GM12878 (cell line): ENCODE measurements at regions not wholly inside any gene's neighbourhood (a gene's known extent, or its start where the extent isn't known, plus 50 kb on each side); places are given as distances from the start of the nearest gene placed in this dataset.

Experiments used
- ATAC-seq: fragments of 200-7000 bp; cut with Tn5 transposase; 3 replicates; pipeline ENCODE4 v1.9.1; 2020; ENCODE audit warnings: mild to moderate bottlenecking, moderate library complexity
- BruUV-seq: library from RNA; stranded (reverse); fragments of 400-500 nt; replicated peaks from 2 replicates; lab custom pipeline; 2021; lab: Mats Ljungman, UMichigan
- CTCF ChIA-PET: fragments of 300-600 bp; sonication (Branson Sonifier 250); formaldehyde crosslinking; extraction: SDS; loops from one replicate; lab custom pipeline; 2021; ENCODE audit warnings: inconsistent platforms; lab: Yijun Ruan, JAX
- POLR2A ChIA-PET: fragments of 350-600 bp; formaldehyde crosslinking; extraction: SDS; loops from one replicate; lab custom pipeline; 2021; ENCODE audit warnings: inconsistent platforms; lab: Charles Lee
- RAD21 ChIA-PET: fragments of 300-600 bp; sonication (Branson Sonifier 250); formaldehyde crosslinking; loops from one replicate; lab custom pipeline; 2023; ENCODE audit warnings: antibody characterized with exemption; ENCODE audit not compliant: unreplicated experiment; lab: Charles Lee
- SMC1A ChIA-PET: fragments of 300-600 bp; sonication (Branson Sonifier 250); formaldehyde crosslinking; loops from one replicate; lab custom pipeline; 2023; ENCODE audit not compliant: unreplicated experiment, uncharacterized antibody; lab: Charles Lee
- DNase-seq: peaks from one replicate; pipeline ENCODE4 v3.0.0-alpha.2; 2011; ENCODE audit warnings: low read depth, low spot score
- FAIRE-seq: peaks from 3 replicates; lab custom pipeline; 2011; peaks lifted over from hg19 to GRCh38; lab: Jason Lieb, UNC
- H2AFZ ChIP-seq: 2 replicates; pipeline ENCODE4 v1.6.0; 2011; ENCODE audit warnings: low read depth, low read length, control low read depth; ENCODE audit not compliant: control insufficient read depth
- H3K27ac ChIP-seq: 2 replicates; pipeline ENCODE4 v1.5.1; 2011; ENCODE audit warnings: control low read depth; ENCODE audit not compliant: control insufficient read depth, insufficient read depth
- H3K27me3 ChIP-seq, 2 experiments: replicated peaks in 1 of 2; 2 replicates each; pipeline versions ENCODE4 v1.6.0 to v1.6.1; 2011; ENCODE audit warnings: low read length in 1 of 2; ENCODE audit not compliant: control insufficient read depth in 2 of 2, insufficient read depth in 2 of 2
- H3K36me3 ChIP-seq, 2 experiments: 2 replicates each; pipeline ENCODE4 v1.5.1; 2011; ENCODE audit warnings: low read length in 1 of 2; ENCODE audit not compliant: control insufficient read depth in 2 of 2, insufficient read depth in 2 of 2
- H3K4me1 ChIP-seq: 2 replicates; pipeline ENCODE4 v1.6.1; 2011; ENCODE audit warnings: mild to moderate bottlenecking, low read length, moderate library complexity, mixed read lengths; ENCODE audit not compliant: control insufficient read depth, insufficient read depth
- H3K4me2 ChIP-seq: 2 replicates; pipeline ENCODE4 v1.6.0; 2011; ENCODE audit warnings: control low read depth; ENCODE audit not compliant: control insufficient read depth, insufficient read depth
- H3K4me3 ChIP-seq: fragments of 200-600 bp; sonication (generic); 2 replicates; pipeline ENCODE4 v1.5.1; 2016
- H3K79me2 ChIP-seq: 2 replicates; pipeline ENCODE4 v1.6.0; 2011; ENCODE audit warnings: low read length; ENCODE audit not compliant: control insufficient read depth, insufficient read depth
- H3K9ac ChIP-seq: 2 replicates; pipeline ENCODE4 v1.8.0; 2011; ENCODE audit warnings: low read length, control low read depth, mixed read lengths; ENCODE audit not compliant: control insufficient read depth, insufficient read depth
- H3K9me3 ChIP-seq: replicated peaks from 3 replicates; pipeline ENCODE4 v1.5.1; 2011; ENCODE audit warnings: mild to moderate bottlenecking, low read length; ENCODE audit not compliant: control insufficient read depth, insufficient read depth
- H4K20me1 ChIP-seq: 2 replicates; pipeline ENCODE4 v1.6.0; 2011; ENCODE audit not compliant: control insufficient read depth, insufficient read depth
- ATF2 ChIP-seq: IDR thresholded peaks from 2 replicates; pipeline ENCODE4 v1.6.1; 2012; ENCODE audit warnings: low read length, inconsistent platforms
- BMI1 ChIP-seq: fragments of 450-650 bp; IDR thresholded peaks from 2 replicates; pipeline ENCODE4 v1.6.1; 2016; ENCODE audit warnings: mild to moderate bottlenecking, moderate library complexity, borderline replicate concordance
- EP300 ChIP-seq, 2 experiments: fragments of 150-350 bp in 1 of 2; IDR thresholded peaks; 2 replicates each; pipeline ENCODE4 v1.6.1; 2011 to 2012; ENCODE audit warnings: low read depth in 2 of 2, low read length in 2 of 2, borderline replicate concordance in 1 of 2, improper control_type of control experiment in 1 of 2, inconsistent platforms in 1 of 2; ENCODE audit not compliant: control insufficient read depth in 1 of 2
- ETV6 ChIP-seq, 2 experiments: fragments of 450-650 bp in 1 of 2; IDR thresholded peaks in 1 of 2; conservative IDR thresholded peaks in 1 of 2; 2 replicates each; pipeline ENCODE4 v1.6.1; 2014; ENCODE audit warnings: antibody characterized with exemption in 1 of 2, borderline replicate concordance in 1 of 2, low read depth in 1 of 2, mild to moderate bottlenecking in 1 of 2, moderate library complexity in 1 of 2
- NR2C1 ChIP-seq: fragments of 450-650 bp; IDR thresholded peaks from 2 replicates; pipeline ENCODE4 v1.6.1; 2017; ENCODE audit warnings: antibody characterized with exemption, mild to moderate bottlenecking, moderate library complexity
- PML ChIP-seq: IDR thresholded peaks from 2 replicates; pipeline ENCODE4 v1.6.1; 2012; ENCODE audit warnings: low read length, inconsistent platforms
- RELA ChIP-seq: fragments of 450-650 bp; IDR thresholded peaks from 2 replicates; pipeline ENCODE4 v1.8.0; 2014; ENCODE audit warnings: borderline replicate concordance; ENCODE audit not compliant: partially characterized antibody
- SRF ChIP-seq, 2 experiments: IDR thresholded peaks; 2 replicates each; pipeline ENCODE4 v1.6.1; 2011; ENCODE audit warnings: low read depth in 2 of 2, low read length in 2 of 2, mild to moderate bottlenecking in 1 of 2, moderate library complexity in 1 of 2
- USF1 ChIP-seq: IDR thresholded peaks from 2 replicates; pipeline ENCODE4 v1.6.1; 2011; ENCODE audit warnings: borderline replicate concordance, low read depth, mild to moderate bottlenecking, moderate library complexity, mixed read lengths, low read length; ENCODE audit not compliant: insufficient read depth; ENCODE audit errors: extremely low read length
- WRNIP1 ChIP-seq: IDR thresholded peaks from 2 replicates; pipeline ENCODE4 v1.6.1; 2011; ENCODE audit warnings: low read depth, low read length, improper control_type of control experiment, borderline replicate concordance
- WGBS: methylation state at CpG from one replicate; pipeline ENCODE4 v1.1.6; 2016; ENCODE audit warnings: low lambda C conversion rate; ENCODE audit not compliant: insufficient replicate concordance, insufficient coverage; ENCODE audit errors: missing lambda C conversion rate; 5-methylcytosine and 5-hydroxymethylcytosine counted together
- in situ Hi-C: fragments of 300-500 bp; cut with MboI; formaldehyde crosslinking; loops from 9 replicates; pipeline ENCODE4 v1.14.3; 2018; ENCODE audit warnings: mixed read lengths
- intact Hi-C: fragments of 100-400 bp; cut with micrococcal nuclease; formaldehyde crosslinking; loops from one replicate; pipeline ENCODE4 v1.14.2; 2022; ENCODE audit not compliant: unreplicated experiment
- TF ChIP-seq, protein P1 (sequence below): fragments of 450-650 bp; IDR thresholded peaks from 2 replicates; pipeline ENCODE4 v1.6.1; 2018; ENCODE audit warnings: borderline replicate concordance, mild to moderate bottlenecking; ENCODE audit not compliant: partially characterized antibody
- TF ChIP-seq, protein P2 (sequence below): fragments of 450-650 bp; IDR thresholded peaks from 2 replicates; pipeline ENCODE4 v1.6.1; 2016; ENCODE audit warnings: mild to moderate bottlenecking
- TF ChIP-seq, protein P3 (sequence below): fragments of 450-650 bp; IDR thresholded peaks from 2 replicates; pipeline ENCODE4 v1.6.1; 2017; ENCODE audit warnings: mild to moderate bottlenecking, moderate library complexity

DNA sequence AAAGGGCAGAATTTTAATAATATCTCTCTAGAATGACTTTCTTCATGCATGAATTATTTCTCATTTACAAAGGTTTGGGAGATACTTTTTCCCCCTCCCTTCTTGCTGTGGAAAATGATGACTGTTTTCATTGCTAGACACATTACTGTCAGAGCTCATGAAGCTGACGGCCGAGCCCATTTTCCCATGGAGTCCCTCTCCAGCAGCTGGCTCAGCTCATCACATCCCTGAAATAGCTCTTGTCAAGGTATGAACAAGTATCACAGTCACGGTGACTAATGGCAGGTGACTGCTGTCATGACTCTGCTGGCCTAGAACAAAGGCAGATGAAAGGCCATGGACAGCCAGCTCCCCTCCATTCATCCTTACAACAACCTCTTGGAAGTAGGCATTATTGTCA is 208.1 kb downstream of the ABCC12 start:
- ATAC-seq (no peak), DNase-seq (no peak), FAIRE-seq (no peak)
- SMC1A ChIA-PET, result interaction anchor here (1.2 kb wide), 1 partner anchor 206 kb away, joined by 3 read pairs; no protein-coding TSS in a partner anchor
- POLR2A ChIA-PET, result no interaction called here
- in situ Hi-C loops, result no loop called here
- WGBS, result 48% methylated on average over 3 of the region's 3 CpGs
- intact Hi-C loops, result no loop called here
- RAD21 ChIA-PET, result no interaction called here
- Histone ChIP-seq H3K4me2 (no peak overlapping the region), H4K20me1 (no peaks in the 10 kb centered on the region), H2AFZ (no peak overlapping the region), H3K9ac (no peak overlapping the region), H3K27me3 (no peaks in the 10 kb centered on the region; a peak in 1 of 4 replicates), H3K9me3 (no peaks in the 10 kb centered on the region), H3K4me1 (no peaks in the 10 kb centered on the region), H3K4me3 (no peak overlapping the region), H3K79me2 (no peaks in the 10 kb centered on the region), H3K36me3 (no peaks in the 10 kb centered on the region), H3K27ac (no peak overlapping the region)
- TF ChIP-seq PML (no peak), SRF (IDR thresholded peaks at IDR 0.05; ENCODE audit: low read depth in 2 of 2, low read length in 2 of 2) (no peak), BMI1 (no peak), RELA (no peak), EP300 (IDR thresholded peaks at IDR 0.05; ENCODE audit: borderline replicate concordance in 1 of 2, control insufficient read depth in 1 of 2, low read depth in 2 of 2, low read length in 2 of 2) (no peak), ATF2 (no peak), WRNIP1 (no peak), USF1 (no peak), ETV6 (conservative IDR thresholded peaks at IDR 0.05 in 1 of 2, IDR thresholded peaks at IDR 0.05 in 1 of 2; ENCODE audit: borderline replicate concordance in 1 of 2, low read depth in 1 of 2) (no peak), NR2C1 (no peak)
- TF ChIP-seq, protein P1, sequence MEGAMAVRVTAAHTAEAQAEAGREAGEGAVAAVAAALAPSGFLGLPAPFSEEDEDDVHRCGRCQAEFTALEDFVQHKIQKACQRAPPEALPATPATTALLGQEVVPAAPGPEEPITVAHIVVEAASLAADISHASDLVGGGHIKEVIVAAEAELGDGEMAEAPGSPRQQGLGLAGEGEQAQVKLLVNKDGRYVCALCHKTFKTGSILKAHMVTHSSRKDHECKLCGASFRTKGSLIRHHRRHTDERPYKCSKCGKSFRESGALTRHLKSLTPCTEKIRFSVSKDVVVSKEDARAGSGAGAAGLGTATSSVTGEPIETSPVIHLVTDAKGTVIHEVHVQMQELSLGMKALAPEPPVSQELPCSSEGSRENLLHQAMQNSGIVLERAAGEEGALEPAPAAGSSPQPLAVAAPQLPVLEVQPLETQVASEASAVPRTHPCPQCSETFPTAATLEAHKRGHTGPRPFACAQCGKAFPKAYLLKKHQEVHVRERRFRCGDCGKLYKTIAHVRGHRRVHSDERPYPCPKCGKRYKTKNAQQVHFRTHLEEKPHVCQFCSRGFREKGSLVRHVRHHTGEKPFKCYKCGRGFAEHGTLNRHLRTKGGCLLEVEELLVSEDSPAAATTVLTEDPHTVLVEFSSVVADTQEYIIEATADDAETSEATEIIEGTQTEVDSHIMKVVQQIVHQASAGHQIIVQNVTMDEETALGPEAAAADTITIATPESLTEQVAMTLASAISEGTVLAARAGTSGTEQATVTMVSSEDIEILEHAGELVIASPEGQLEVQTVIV, result no peak
- TF ChIP-seq, protein P2, sequence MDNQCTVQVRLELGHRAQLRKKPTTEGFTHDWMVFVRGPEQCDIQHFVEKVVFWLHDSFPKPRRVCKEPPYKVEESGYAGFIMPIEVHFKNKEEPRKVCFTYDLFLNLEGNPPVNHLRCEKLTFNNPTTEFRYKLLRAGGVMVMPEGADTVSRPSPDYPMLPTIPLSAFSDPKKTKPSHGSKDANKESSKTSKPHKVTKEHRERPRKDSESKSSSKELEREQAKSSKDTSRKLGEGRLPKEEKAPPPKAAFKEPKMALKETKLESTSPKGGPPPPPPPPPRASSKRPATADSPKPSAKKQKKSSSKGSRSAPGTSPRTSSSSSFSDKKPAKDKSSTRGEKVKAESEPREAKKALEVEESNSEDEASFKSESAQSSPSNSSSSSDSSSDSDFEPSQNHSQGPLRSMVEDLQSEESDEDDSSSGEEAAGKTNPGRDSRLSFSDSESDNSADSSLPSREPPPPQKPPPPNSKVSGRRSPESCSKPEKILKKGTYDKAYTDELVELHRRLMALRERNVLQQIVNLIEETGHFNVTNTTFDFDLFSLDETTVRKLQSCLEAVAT, result no peak
- TF ChIP-seq, protein P3, sequence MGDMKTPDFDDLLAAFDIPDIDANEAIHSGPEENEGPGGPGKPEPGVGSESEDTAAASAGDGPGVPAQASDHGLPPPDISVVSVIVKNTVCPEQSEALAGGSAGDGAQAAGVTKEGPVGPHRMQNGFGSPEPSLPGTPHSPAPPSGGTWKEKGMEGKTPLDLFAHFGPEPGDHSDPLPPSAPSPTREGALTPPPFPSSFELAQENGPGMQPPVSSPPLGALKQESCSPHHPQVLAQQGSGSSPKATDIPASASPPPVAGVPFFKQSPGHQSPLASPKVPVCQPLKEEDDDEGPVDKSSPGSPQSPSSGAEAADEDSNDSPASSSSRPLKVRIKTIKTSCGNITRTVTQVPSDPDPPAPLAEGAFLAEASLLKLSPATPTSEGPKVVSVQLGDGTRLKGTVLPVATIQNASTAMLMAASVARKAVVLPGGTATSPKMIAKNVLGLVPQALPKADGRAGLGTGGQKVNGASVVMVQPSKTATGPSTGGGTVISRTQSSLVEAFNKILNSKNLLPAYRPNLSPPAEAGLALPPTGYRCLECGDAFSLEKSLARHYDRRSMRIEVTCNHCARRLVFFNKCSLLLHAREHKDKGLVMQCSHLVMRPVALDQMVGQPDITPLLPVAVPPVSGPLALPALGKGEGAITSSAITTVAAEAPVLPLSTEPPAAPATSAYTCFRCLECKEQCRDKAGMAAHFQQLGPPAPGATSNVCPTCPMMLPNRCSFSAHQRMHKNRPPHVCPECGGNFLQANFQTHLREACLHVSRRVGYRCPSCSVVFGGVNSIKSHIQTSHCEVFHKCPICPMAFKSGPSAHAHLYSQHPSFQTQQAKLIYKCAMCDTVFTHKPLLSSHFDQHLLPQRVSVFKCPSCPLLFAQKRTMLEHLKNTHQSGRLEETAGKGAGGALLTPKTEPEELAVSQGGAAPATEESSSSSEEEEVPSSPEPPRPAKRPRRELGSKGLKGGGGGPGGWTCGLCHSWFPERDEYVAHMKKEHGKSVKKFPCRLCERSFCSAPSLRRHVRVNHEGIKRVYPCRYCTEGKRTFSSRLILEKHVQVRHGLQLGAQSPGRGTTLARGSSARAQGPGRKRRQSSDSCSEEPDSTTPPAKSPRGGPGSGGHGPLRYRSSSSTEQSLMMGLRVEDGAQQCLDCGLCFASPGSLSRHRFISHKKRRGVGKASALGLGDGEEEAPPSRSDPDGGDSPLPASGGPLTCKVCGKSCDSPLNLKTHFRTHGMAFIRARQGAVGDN, result no peak
- CTCF ChIA-PET, result interaction anchor here (0.7 kb wide), 1 partner anchor 23 kb away, joined by 3 read pairs; no protein-coding TSS in a partner anchor
- BruUV-seq, result no TSS peak
